HG02763 (cell line): ENCODE measurements at regions not wholly inside any gene's neighbourhood (a gene's known extent, or its start where the extent isn't known, plus 50 kb on each side); places are given as distances from the start of the nearest gene placed in this dataset.

Experiments
- ATAC-seq: cut with Tn5 transposase; IDR thresholded peaks from one replicate; pipeline ENCODE4 v1.9.1; 2021; ENCODE audit warnings: mild to moderate bottlenecking, moderate library complexity; ENCODE audit not compliant: unreplicated experiment

DNA sequence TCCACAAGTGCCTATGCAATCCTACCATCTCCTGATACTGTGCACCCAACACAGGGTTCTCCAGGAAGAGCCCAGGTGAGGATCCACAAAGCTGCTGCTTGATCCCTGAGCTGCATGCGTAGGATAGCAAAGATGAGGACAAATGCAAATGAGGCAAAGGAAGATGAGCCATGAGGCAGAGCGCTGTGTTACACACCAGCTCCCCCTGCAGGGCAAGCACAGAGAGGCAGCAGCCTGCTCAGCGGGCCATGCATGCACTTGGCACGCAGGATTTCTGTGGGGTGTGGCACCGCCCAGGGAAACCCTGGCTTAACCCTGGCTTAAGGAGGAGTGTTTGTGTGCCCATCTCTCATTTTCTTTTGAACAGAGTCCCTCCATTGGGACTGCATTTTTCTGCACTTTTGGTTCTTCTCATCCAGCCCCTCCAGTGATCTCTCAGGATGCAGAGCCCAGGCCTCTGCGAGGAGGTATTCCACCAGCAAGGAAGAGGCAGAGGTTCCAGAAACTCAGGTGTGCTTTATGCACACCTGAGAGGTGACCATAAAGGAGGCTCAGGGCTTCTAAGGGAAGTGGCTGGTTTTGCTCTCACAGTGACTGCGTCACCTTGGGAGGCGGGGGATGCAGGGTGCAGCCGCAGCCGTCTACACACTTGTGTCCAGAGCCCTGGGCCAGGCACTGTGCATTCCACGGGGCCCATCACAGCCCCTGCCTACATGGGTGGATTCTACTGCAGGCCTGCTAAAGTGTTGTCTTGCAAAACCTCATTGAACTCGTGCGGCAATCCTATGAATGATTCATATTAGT is 973.3 kb upstream of the TMEM132C start:
- ATAC-seq, result no peak

DNA sequence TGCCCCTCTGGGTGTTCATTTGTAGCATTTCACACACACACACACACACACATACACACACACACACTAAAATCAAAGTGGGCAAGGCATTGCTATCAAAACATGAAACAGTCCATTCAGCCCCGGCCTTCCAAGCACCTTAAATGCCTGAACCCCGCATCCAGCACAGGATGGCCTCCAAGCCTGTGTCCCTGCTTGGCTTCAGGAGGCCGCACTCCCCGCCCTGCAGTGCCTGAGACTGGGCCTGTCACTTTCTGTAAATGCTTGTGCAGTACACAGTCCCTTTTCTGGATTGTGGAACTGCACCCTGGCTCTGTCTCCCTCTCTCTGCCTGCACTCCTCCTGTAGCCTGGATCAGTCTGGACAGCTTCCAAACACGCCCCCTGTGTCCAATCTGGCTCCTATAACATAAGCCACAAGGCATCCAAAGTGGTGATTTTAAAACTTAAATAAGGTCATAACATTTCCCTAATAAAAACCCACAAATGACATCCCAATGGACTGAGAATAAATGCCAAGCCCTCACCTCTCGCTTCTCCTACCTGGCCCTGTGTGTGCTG is 972.2 kb upstream of the TMEM132C start:
- ATAC-seq, result no peak

DNA sequence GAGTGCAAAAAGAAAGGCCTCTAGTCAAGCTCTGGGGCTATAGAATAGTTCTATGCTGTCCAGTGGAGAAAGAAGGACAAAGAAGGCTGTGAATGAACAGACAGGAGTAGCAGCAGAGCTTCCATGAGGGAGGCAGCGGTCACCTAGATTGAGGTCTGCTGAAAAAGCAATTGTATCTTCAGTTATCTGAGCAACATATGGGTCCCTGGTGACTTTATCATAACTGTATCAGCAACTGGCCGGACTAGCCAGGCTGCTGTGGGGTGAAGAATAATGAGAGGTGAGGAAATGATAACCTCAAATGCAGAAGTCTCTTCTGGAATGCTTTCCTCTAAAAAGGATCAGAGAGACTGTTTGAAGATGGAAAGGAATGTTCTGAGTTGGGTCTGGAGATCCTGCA is 971.3 kb upstream of the TMEM132C start:
- ATAC-seq, result no peak

DNA sequence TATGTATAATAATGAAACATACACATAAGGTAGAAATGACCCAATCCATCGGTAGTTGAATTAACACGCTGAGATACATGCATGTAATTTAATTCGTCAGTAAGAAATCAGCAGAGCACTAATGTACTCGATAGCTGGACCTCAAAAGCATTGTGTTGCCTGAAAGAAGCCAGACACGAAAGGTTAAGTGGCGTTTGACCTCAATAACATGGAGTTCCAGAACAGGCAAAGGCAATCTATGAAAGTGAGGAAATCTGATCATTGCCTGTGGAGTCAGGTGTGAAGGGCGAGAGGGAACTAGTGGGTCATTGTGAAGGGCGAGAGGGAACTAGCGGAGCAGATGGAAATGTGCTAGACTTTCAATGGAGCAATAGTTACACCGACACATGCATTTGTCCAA is 970.4 kb upstream of the TMEM132C start:
- no peak for ATAC-seq

DNA sequence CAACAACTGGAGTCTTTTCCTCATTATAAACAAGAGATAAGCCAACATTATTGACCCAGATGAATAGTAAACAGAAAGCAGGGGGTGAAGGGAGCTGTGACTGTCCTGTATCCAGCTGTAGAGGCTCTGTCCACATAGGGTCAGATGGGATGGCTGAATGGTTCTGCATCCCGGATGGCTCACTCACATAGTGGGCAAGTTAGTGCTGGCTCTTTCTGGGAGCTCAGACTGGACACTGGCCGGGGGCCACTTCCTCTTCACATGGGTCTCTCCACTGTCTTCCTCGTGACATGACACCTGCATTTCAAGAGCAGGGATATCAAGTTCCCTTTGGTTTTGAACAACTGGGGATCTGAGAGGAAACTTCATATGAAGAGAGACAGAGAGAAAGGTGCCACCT is 969.6 kb upstream of the TMEM132C start:
- ATAC-seq, result no peak

DNA sequence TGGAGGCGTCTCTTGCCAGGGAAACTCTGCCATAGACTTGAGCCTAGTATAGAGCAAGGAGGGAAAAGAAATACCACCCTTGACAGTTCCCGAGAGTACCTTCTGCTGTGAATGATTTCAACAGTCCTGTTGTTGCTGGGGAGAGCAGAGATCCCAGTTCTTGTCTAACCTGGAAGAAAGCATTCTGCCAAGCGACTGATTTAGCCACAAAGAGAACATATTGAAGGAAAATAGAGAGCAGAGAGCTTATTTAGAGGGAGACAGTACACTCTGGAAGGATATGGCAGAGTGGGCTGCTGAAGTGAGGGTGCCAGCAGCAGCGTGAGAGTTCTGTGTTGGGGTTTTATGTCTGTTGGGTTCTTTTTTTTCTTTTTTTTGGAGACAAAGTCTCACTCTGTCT is 966.9 kb upstream of the TMEM132C start:
- ATAC-seq, result no peak

DNA sequence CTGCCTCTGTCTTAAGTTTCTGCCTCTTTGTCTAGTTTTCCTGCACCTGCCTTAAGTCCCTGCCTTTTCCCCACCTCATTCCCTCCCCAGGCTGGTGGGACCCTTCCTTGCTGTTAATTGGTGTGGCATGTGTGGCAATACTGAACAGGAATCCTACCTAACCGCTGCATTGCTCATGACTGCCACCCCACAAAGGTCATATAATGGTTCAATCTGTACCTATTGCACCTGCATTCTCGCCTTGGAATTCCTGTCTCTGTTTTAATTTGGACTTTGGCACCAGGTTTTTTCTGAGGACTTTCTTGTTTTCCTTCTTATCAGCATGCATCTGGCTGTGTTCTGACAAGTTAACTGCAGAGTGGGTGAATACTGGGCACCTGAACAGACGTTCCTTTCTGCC is 966.2 kb upstream of the TMEM132C start:
- no peak for ATAC-seq

DNA sequence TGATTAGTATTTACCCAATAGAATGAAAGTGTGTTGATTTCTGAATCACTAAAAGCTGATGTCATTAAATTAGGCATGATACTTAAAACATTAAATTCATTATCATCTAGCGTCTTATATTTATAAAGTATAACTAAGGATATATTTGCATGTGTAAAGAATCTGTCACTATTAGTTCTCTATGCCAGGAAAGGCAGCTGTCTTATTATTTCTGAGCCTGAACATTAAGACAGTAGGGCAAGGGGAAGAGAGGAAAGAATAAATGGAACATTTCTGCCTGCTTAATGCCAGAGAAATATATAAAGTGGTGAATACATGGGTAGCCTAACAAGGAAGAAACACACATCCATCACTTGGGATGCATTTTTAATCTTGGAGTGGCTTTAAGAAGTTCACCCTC is 965.1 kb upstream of the TMEM132C start:
- no peak for ATAC-seq

DNA sequence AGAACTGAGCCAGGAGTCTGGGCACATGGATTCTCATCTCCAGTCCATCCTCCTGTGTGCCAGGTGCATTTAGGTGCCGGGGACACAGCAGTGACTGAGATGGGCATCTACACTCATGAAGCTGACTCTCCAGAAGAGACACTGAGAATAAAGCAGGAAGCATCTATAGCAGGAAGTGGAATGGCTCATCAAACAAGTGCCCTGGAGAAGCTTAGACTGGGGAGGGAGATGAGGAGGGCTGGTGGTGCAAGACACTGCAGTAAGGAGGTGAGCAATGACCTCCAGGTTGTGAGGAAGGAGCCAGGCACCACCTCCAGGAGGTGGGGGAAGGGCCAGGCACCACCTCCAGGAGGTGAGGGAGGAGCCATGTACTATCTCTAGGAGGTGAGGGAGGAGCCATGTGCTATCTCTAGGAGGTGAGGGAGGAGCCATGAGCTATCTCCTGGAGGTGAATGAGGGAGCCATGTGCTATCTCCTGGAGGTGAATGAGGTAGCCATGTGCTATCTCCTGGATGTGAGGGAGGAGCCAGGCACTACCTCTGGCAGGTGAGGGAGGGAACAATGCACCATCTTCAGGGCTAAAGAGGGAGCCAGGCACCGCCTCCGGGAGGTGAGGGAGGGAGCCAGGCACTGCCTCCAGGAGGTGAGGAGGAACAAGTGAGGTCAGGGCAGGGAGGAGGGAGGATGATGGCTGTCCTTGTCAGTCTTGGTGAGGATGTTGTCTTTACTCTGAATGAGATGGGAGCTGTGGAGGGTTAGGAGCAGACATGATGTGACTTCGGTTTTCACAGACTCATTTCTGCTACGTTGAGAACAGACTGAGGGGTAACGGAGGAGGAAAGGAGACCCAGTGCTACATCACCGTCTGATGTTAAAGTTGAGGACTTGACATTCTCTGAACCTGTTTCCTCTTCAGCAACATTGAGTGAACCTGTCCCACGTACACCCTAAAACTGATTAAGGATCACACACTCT is 961.9 kb upstream of the TMEM132C start:
- no peak for ATAC-seq

DNA sequence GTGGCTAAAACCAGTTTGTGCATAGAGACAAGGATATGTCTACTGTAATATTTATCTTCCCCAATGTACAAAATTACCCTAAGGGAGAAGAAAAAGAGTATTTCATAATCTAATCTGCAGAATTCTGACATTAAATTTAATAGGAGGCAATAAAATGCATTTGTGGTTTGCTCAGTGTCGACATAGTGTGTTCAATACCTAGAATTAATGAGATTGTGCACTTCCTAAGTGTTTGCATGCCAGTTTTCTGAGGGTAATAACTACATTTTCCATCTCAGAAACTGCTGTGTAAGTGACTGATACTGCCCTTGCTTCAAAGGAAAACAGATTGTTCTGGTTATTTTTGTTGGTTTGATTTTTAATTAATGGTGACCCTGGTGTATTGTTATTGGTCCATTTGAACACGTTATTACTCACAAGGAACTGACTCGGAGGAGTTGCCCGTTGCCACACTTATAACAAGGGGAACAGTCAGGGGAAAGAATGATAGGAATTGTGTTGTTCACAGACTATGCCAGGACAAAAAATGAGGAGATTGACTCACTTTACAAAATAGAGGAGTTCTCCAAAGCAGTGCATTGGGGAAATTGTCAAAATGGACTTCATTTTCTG is 960.3 kb upstream of the TMEM132C start:
- no peak for ATAC-seq

DNA sequence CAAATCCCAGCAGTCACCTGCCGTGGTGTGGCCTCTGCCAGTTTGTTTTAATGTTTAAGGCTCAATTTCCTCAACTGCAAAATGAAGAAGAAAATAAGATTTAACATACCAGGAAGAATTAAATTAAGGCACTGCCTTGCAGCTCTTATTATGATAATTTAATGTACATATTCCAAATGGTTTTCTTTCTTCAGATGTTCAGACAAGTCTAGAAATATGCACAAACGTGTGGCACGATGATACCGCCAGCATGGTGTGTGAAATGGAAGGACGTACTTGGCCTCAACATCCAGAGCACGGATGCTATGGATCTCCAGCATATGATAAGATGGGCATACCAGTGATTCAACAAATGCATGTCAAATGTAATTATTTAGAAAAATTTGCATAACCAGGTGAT is 959.4 kb upstream of the TMEM132C start:
- ATAC-seq, result no peak

DNA sequence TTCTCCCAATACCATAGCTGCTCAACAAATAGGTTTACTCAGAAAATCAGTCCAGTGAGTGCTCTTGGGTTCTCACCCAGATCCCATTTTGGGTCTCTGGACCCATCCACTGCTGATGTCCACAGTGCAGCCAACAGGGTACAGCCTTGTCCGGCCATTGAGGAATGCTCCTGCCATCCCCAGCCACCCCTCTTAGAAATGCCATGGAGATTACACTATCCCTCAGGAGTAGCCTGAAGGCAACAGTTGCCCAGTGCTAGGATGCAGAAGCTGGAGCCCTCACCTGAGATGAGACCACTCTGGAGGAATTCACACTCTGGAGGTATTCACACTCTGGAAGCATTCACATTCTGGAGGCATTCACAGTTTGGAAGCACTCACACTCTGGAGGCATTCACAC is 958.8 kb upstream of the TMEM132C start:
- ATAC-seq, result no peak

DNA sequence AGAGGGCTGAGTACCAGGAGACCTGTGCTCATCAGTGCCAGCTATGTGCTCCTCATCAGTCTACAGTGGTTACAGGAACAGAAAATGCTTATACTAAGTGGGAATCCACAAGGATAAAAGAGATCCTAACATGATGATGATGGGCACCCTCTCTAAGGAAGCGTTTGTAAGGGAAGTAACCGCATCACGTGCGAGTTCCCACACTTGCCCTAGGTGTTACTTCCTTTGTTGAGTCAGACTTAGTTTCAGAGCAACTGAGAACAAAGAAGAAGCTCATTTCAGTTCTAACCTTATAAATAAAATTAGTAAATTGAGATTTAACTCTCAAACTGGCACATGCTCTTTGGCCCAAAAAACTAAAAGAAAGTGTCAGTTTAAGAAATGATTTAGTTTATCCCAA is 956.4 kb upstream of the TMEM132C start:
- ATAC-seq, result no peak

DNA sequence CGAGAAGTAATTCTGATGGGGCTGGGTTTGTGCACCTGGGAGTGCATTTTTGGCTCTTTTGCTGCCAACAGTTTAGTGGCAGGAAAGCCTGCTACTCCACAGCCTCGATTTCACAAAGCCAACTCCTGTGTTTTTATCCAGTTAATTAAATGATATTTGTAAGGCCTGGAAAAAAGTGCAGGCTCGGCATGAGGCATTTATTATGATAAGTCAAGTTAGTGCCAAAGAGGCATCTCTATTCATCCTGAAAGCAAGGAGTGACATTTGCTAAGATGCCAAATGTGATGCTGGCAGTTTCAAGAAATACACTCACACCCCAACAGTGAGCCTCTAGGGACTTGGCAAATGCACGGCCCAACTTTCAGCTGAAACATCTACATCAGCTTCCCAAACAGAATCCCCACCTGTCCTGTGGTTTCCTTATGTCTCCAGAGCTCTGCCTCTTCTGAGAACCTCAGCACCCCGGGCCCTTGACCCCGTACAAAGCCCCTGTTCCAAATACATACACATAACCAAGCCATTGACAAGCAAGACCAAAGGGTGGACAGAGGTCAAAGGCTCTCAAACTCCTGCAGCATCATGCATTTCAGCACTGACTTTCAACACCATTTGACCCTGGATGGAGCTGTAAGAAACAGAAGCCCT is 955.1 kb upstream of the TMEM132C start:
- ATAC-seq, result no peak

DNA sequence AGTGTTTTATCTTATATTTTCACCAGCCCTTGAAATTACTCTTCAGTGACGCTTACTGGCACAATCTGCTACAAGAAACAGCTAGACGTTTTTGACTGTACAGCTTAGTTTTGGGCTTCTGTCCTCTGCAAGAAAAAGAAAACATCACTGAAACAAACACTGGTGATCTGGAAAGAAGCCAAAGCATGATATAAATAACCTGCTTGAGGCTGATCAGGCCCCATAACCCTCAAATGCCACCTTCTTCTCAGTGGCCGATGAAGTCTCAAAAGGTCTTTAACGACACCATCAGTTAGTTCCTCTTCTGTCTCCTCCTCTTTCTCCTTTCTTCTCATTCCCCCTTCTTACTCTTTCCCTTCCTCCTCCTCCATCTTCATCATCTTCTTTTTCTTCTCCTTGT is 942.3 kb upstream of the TMEM132C start:
- ATAC-seq, result no peak

DNA sequence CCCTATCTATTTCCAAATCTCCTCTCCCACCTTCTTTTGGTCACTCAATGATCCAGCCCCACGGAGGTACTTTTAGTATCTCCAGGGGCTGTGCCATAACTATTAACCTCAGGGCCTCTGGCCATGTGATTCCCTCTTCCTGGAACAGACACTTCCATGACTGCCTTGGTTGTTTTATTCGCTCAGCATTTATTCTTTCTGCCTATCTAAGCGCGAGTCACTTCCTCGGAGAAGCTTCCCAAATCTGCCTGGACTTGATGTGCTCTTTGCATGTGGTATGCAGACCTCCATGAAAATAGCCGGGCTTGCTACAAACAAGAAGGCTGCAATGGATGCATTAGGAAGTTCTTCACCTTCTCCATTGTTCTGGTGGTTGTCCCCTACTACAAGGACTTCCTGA is 939.0 kb upstream of the TMEM132C start:
- no peak for ATAC-seq

DNA sequence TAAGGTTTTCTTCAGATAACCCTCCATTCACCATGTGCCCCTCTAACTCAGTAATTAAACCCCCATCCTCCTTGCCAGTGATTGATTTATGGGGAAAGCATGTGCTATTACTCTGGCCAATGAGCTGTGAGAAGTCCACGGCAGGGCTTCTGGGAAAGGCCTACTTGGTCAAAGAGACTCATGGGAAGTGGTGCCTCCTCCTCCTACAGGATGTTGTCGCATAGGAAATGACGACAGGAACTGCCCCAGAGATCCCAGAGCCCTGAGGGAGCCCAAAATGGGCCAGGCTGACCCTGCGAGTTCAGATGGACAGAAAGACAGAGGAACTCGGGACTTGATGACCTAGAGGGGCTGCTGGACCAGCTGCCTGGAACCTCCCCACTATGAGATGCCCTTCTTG is 938.1 kb upstream of the TMEM132C start:
- no peak for ATAC-seq

DNA sequence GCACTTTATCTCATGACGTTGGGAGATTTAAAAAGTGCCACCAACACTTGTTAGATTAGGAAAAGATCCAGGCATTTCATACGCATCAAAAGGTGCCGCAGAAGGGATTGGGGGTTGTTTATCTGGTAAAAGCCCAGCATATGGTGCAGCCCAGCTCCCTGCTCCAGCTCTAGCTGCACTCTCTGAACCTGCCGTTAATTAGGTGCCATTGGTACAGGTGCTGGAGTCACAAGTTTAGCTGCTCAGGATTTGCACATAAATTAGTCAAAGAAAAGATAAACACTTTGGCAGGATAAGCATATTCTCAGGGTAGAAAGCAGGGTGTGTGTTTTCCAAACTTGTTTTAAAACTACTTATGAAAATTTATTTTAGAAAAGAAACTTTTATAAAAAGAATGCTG is 932.6 kb upstream of the TMEM132C start:
- no peak for ATAC-seq

DNA sequence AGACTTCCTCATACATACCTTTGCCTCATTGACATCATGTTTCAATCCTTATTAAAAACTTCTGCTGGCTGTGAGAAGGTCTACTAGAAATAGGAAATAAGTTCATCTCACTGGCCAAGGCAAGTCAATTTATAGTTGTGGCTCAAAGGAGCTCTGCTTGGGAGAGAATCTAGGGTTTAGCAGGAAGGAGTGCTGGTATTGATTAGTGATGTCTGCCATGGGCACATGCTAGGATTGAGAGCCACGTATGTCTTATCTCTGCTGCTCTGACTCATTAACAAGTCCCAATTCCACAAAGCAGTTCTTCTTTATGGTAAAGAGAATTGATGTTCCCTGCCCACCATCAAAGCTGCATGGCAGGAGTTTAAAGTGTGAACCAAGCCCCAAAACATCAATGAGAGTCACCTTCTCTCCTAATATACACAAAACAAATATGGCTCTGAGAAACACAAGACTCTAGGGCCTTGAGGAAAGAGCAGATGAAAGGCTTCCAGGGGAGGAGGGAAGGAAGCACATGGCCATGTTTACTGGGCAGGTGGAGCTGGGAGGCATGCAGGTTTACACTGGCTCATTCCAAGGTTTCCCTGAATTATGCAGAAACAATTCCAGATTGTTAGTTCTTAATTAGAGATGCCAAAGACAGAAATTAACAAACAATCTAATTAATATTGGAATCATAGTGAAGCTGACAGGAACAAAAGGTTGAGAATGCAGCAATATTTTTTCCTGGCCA is 931.9 kb upstream of the TMEM132C start:
- ATAC-seq, result no peak

DNA sequence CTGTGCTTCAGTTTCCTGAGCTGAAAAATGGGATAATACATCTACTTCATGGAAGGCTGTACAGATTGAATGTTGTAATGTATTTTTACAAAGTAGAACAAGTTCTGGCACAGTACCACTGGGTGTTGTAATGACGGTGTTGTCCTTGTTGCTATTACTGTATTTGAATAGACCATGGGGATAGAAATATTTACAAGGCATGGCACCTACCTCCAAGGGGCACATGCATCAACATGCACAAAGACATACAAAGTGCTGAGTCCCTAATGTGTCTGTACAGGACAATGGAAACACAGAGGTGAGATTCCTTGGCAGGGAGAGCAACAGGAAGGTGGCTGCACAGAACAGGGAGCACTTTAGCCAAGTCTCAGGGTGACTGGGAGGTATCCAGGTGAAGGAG is 930.6 kb upstream of the TMEM132C start:
- ATAC-seq, result no peak
